Upper lobe of right lung (tissue), 1 donor: ENCODE measurements at regions not wholly inside any gene's neighbourhood (a gene's known extent, or its start where the extent isn't known, plus 50 kb on each side); places are given as distances from the start of the nearest gene placed in this dataset.

ENCODE experiments used
- ATAC-seq: fragments of 200-7000 bp; cut with Tn5 transposase; one replicate; pipeline ENCODE4 v1.9.1; 2020; ENCODE audit warnings: mild to moderate bottlenecking, moderate library complexity
- DNase-seq: peaks from one replicate; pipeline ENCODE4 v3.0.0-alpha.2; 2020
- H3K27ac ChIP-seq: fragments of 200-600 bp; one replicate; pipeline ENCODE4 v1.8.0; 2022
- H3K27me3 ChIP-seq: fragments of 200-600 bp; one replicate; pipeline ENCODE4 v1.8.0; 2022; ENCODE audit warnings: mild to moderate bottlenecking
- H3K36me3 ChIP-seq: fragments of 200-600 bp; one replicate; pipeline ENCODE4 v1.8.0; 2022
- H3K4me1 ChIP-seq: fragments of 200-600 bp; one replicate; pipeline ENCODE4 v1.8.0; 2022
- H3K4me3 ChIP-seq: fragments of 200-600 bp; one replicate; pipeline ENCODE4 v1.8.0; 2022; ENCODE audit warnings: mild to moderate bottlenecking
- H3K9me3 ChIP-seq: fragments of 200-600 bp; one replicate; pipeline ENCODE4 v1.8.0; 2022
- CTCF ChIP-seq: fragments of 200-600 bp; IDR thresholded peaks from one replicate; pipeline ENCODE4 v1.8.0; 2022; ENCODE audit warnings: antibody characterized with exemption
- intact Hi-C: fragments of 100-400 bp; cut with DNase I; formaldehyde crosslinking; loops from one replicate; pipeline ENCODE4 v1.11.0; 2022
- donor health status: DM: no; HTN: yes; CAD: no; lungs with severe emphysema.

GRCh38 chr18:35797948-35798347 is 174.5 kb upstream of the RMP24 start:
- DNase-seq (no peak), ATAC-seq (no peak)
- no peak overlapping the region for H3K4me3 ChIP-seq
- H3K27ac ChIP-seq = no peak overlapping the region
- H3K36me3 ChIP-seq = no peaks in the 10 kb centered on the region
- intact Hi-C loops = no loop called here
- H3K4me1 ChIP-seq = no peaks in the 10 kb centered on the region
- TF ChIP-seq CTCF = no peak
- H3K9me3 ChIP-seq = no peaks in the 10 kb centered on the region
- H3K27me3 ChIP-seq = no peaks in the 10 kb centered on the region

GRCh38 chr18:35803551-35803950 is 168.9 kb upstream of the RMP24 start:
- ATAC-seq (no peak), DNase-seq (no peak)
- H3K27ac ChIP-seq = no peak overlapping the region
- no peaks in the 10 kb centered on the region for H3K36me3 ChIP-seq
- intact Hi-C loops = no loop called here
- no peaks in the 10 kb centered on the region for H3K9me3 ChIP-seq
- H3K4me3 ChIP-seq = no peak overlapping the region
- H3K4me1 ChIP-seq = no peaks in the 10 kb centered on the region
- no peak for TF ChIP-seq CTCF
- H3K27me3 ChIP-seq = no peaks in the 10 kb centered on the region

GRCh38 chr18:35804377-35804776 is 168.1 kb upstream of the RMP24 start:
- Histone ChIP-seq H3K27me3 (no peaks in the 10 kb centered on the region), H3K36me3 (no peaks in the 10 kb centered on the region), H3K4me1 (no peaks in the 10 kb centered on the region), H3K4me3 (no peak overlapping the region), H3K27ac (no peak overlapping the region), H3K9me3 (no peaks in the 10 kb centered on the region)
- no peak for TF ChIP-seq CTCF
- DNase-seq = no peak
- ATAC-seq = no peak
- intact Hi-C loops = no loop called here

GRCh38 chr18:35807811-35808335 is 164.6 kb upstream of the RMP24 start:
- no peaks in the 10 kb centered on the region for H3K9me3 ChIP-seq
- ATAC-seq (no peak), DNase-seq (no peak)
- H3K36me3 ChIP-seq = no peaks in the 10 kb centered on the region
- H3K4me3 ChIP-seq = no peak overlapping the region
- no peaks in the 10 kb centered on the region for H3K4me1 ChIP-seq
- H3K27me3 ChIP-seq = no peaks in the 10 kb centered on the region
- no peak for TF ChIP-seq CTCF
- intact Hi-C loops = no loop called here
- no peak overlapping the region for H3K27ac ChIP-seq

GRCh38 chr18:35808796-35809195 is 163.7 kb upstream of the RMP24 start:
- H3K27ac ChIP-seq = no peak overlapping the region
- DNase-seq = no peak
- intact Hi-C loops = no loop called here
- peak; percentile 57 for ATAC-seq
- H3K4me1 ChIP-seq = no peaks in the 10 kb centered on the region
- no peak for TF ChIP-seq CTCF
- no peaks in the 10 kb centered on the region for H3K27me3 ChIP-seq
- no peak overlapping the region for H3K4me3 ChIP-seq
- no peaks in the 10 kb centered on the region for H3K36me3 ChIP-seq
- H3K9me3 ChIP-seq = no peaks in the 10 kb centered on the region

GRCh38 chr18:35810520-35810919 is 162.0 kb upstream of the RMP24 start:
- no peak for TF ChIP-seq CTCF

More at GRCh38 chr18:35810520-35810919, 162.0 kb upstream of the RMP24 start:
- ATAC-seq (peak; percentile 49), DNase-seq (no peak)
- no peaks in the 10 kb centered on the region for H3K27me3 ChIP-seq
- no peak overlapping the region for H3K27ac ChIP-seq
- H3K36me3 ChIP-seq = no peaks in the 10 kb centered on the region
- no peaks in the 10 kb centered on the region for H3K4me1 ChIP-seq
- intact Hi-C loops = no loop called here
- H3K9me3 ChIP-seq = no peaks in the 10 kb centered on the region
- no peak overlapping the region for H3K4me3 ChIP-seq
